HL-60/S4 treated with retinoic acid at 250 ng/mL for 4 days and 3 days (cell line): ENCODE measurements at regions not wholly inside any gene's neighbourhood (a gene's known extent, or its start where the extent isn't known, plus 50 kb on each side); places are given as distances from the start of the nearest gene placed in this dataset.
"Not testable (repeated sequence)": the region's sequence is repeated elsewhere in the genome, so short reads cannot be mapped to it uniquely, and the experiment has no call there.

Experiments used
- in situ Hi-C: fragments of 300-500 bp; cut with MboI; formaldehyde crosslinking; loops from 2 replicates; pipeline ENCODE4 v1.7.0; 2022; ENCODE audit warnings: low sequenced_read_pairs

DNA sequence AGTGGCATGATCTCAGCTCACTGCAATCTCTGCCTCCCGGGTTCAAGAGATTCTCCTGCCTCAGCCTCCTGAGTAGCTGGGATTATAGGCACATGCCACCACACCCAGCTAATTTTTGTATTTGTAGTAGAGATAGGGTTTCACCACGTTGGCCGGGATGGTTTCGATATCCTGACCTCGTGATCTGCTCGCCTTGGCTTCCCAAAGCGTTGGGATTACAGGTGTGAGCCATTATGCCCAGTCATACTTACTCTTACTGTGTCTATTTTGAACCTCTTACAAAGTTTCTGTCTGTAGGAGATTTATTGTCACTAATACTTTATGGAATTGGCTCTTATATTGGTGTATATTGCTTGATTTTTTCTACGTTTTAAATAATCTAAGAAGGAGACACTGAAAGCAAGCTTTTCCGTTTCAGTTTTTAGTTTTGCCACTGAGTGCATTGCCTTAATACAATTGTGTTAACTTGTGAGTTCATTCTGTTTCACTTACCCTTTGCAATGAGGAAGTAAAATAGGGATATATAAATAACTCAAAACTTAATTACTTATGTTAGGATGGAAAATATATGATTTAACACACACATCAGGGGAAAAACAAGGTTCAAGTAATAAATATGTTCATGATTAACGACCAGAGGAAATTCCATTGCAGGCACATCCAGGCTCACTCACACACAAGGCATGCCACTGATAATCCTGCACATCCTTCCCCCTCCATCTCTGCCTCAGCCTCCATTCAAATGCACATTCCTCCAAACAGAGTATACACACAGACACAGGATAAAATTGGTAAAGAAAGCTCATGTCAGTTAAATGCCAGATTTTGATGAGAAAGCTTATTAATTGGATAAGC lies 279.3 kb upstream of the RASGRP1 start:
- in situ Hi-C loops = no loop called here

DNA sequence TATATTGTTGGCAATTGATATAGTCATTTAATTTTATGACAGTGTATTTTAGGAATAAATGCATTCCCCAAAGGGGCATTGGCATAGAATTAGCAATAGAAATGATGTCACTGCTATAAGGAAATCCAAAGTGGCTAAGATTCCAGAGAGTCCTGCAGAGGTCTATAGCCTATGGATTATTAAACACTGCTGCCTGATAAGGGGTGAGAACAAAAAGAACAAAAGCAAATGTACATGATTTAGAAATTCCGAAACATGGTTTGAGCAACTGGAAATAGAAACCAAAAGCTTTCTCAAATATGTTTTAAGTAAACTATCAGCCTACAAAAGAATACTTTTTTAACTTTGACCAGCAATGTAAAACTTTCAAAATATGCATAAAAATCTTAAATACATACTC lies 280.1 kb upstream of the RASGRP1 start:
- in situ Hi-C loops = no loop called here

DNA sequence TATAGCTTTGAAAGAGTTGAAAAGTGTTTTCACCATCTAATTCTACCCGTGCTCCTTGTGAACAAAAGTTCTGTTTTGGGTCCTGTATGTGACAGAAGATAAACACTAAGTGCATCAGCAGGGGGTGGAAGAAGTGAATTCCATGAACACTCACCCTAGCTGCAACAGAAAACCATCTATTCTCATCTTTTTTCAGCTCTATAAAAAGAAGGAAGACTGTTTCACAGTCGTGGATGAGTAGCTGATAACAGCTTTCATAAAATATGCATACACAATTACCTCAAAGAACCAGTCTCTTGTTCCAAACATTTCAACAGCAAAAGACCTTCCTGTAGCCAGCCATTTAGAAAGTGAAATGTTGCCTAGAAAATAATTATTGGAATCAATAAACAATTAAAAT lies 281.7 kb upstream of the RASGRP1 start:
- in situ Hi-C loops = no loop called here

DNA sequence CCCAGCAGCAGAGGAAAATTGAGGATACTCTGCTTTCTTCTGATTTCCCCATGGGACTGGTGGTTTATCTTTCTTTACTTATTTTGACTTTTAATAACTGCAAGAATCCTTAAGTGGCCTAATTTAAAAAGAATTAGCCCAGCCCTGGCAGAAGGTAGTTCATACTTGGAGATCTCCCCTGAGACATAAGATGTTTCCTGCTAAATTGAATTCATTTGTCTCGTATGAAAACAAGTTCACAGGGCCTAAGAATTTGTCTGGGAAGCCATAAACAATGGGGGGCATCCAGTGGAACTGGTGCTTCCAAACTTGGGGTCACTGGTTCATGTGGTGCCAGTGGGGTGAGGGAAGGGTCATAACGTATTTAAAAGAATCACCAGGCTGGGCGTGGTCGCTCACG lies 283.1 kb upstream of the RASGRP1 start:
- in situ Hi-C loops = no loop called here

DNA sequence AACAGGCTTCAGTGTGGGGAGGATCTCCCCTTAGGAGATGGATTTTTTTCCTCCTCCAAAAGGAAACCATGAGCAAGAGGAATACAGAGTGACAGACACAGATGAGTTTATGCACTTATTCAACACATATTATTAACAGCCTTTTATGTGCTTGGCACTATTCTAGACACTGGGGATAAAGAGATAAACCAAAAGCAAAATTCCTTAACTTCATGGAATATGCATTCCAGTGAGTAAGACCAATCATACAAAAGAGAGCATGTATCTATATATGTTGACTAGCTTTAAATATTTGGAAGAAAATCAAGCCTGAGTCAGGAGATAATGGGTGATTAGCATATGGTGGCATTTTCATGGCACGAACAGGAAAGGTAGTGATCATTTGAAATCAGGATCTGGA lies 284.4 kb upstream of the RASGRP1 start:
- in situ Hi-C loops = no loop called here

DNA sequence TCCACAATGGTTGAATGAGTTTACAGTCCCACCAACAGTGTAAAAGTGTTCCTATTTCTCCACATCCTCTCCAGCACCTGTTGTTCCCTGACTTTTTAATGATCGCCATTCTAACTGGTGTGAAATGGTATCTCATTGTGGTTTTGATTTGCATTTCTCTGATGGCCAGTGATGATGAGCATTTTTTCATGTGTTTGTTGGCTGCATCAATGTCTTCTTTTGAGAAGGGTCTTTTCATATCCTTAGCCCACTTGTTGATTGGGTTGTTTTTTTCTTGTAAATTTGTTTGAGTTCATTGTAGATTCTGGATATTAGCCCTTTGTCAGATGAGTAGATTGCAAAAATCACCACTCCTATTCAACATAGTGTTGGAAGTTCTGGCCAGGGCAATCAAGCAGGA lies 287.6 kb upstream of the RASGRP1 start:
- in situ Hi-C loops = not testable (repeated sequence)

DNA sequence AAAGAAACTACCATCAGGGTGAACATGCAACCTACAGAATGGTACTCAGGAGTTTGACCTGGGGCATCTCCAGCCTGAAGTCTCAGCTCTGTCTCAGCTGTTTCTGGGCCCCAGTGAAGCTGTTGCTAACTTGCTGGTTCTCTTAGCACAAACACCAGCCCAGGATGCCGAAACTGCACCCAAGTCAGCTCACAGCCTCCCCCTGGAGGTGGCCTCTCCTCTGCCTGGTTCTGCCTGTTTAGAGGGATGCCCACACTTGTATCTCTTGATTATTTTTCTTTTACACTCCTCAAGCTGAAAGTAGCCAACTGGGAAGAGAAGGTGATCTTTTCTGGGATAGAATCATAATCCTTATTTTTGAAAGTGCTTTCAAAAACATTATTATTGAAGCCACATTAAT lies 289.0 kb upstream of the RASGRP1 start:
- in situ Hi-C loops = no loop called here

DNA sequence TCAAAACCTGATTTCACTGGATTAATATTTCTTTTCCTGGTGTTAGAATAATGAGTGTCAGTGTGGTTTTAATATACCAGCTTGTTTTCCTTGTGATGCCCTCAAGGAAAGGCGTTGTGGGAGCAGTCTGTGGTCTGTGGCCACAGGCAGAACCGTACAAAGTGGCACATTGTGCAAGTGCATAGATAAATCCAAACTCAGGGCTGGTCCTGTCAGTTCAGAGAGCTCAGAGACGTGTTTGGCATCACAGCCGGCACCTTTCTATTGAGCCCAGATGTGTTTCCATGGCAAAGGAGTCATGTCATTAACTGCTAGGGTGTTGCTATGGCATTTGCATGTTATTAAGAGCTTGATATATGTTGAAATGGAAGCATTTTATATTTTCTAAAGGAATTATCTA lies 289.9 kb upstream of the RASGRP1 start:
- in situ Hi-C loops = no loop called here

DNA sequence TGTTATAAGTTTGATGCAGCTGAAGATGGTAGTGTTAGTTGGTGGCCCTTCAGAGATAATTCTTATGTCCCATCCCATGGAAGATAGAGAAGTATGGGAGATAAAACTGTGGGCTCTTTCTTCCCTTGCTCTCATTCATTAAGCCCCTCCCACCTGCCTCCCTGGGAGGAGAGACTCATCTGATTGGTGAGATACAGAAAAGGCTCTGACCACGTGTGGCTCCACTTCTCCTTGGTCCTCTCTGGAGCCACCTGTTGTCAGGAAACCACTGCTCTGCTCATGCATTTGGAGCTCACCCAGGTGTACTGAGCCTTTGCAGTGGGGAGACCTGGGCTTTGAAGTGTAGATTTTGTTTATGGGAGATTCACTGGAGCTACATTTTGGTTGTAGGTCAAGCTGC lies 293.2 kb upstream of the RASGRP1 start:
- in situ Hi-C loops = no loop called here

DNA sequence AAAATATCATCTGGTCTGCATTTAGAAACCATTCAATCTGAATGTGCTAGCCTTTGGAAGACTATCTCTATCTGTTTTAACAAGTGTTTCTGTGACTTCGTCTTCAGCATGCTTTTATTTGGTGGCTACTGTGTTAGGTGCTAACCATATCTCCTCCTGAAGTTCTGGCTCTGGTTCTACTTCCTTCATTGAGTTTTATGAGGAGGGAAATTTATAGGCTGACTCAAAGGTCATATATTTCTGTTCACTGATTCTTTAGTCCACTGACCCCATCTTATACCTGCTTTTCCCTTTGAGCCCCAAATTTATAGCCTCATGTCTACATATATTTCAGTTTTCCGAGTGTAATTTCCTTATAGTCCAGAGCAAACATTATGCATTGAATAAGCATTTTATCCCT lies 295.0 kb upstream of the RASGRP1 start:
- in situ Hi-C loops = no loop called here

DNA sequence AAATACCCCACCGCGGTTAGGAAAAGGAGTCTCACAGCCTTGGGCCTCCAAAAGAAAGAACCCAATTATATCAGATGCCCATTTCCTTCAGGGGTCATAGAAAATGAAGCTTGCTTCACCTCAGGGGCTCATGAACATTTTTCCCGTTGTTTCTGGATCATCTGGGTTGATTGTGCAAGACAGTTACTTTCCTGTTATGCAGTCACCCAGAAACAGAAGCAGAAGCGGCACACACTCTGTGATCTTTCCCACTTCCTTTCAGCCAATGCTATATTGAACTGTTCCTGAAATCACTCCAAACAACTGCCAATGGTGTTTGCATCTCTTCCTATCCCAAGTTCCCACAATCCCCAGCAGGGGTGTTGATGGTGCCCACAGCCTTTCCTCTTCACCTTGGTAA lies 295.6 kb upstream of the RASGRP1 start:
- in situ Hi-C loops = no loop called here

DNA sequence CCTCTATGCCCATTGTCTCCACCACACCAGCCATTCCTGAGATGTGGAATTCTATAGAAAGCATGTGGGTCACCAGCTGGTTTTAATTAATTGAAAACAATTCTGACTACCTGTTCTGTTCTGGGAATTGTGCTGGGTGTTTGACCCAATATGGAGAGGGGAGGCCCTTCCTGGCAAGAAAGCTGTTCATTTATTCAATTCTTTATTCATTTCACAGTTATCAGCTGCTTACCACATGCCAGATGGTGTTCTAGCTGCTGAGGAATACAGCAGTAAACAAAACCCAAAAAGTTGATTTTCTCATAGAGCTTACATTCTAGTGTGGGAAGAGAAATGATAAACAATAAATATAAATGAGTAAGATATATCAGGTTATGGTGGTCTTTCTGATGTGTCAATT lies 296.1 kb upstream of the RASGRP1 start:
- in situ Hi-C loops = no loop called here

DNA sequence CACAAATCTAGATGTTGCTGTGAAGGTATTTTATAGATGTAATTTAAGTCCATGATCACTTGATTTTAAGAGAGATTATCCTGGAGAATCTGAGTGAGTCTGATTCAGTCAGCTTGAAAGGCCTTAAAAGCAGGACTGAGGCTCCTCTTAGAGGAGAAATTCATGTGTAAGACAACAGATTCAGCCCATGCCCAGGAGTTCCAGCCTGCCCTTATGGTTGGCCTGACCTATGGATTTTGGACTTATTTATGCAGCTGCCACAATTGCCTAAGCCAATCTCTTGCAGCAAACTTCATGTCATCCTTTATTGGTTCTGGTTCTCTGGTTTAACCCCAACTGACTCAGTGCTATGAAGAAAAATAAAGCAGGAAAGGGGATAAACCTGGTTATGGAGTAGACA lies 296.5 kb upstream of the RASGRP1 start:
- in situ Hi-C loops = no loop called here

DNA sequence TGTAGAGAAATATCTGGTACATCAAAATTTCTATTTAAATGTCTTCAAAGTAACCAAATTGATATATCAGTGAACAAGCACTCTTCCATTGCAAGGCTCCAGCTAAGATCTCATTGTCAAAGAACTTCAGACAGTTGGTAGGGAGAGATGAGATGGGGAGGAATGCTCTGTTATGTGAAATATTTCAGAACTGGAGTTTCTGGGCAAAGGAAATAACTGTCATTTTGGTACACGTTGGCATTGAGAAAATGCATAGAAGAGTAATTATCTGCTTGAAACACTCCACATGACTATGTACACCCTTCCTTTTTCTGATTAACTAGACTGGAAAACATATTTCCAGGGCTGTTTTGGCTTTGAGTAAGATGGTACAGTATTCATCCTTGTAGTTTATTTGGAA lies 297.5 kb upstream of the RASGRP1 start:
- in situ Hi-C loops = no loop called here

DNA sequence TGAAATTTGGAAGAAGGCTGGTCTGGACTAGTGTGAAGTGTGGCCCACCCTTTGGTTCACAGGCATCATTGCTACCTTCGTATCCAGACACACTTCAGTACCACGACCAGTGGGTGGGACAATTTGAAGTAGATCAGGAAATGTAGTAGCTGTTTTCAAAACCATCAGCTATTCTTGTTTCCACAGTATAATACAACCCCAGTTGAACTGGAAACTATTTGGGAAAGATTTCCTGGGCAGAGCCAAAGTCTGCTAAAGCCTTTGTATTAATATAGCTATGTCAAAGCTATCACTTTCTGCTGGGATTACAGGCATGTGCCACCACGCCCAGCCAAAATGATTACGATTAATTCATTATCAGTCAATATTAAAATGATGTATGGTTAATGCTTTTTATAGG lies 298.8 kb upstream of the RASGRP1 start:
- in situ Hi-C loops = no loop called here

DNA sequence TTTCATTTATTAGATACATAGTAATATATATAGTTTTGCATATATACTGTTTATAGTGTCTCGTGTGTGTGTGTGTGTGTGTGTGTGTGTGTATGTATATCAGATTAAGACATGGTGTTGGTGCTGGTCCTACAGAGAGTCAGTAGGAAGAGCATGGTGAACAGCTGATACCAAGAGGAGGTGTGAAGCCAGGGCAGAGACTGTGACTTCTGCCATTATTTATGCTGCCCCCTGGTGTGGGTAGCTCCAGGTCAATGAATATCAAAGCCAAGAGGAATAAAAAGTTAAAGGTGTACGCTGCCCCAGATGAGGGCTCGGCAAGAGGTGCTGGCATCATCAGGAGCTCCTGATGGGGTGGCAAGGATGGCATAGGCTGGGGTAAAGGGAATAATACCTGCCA lies 299.5 kb upstream of the RASGRP1 start:
- in situ Hi-C loops = no loop called here

DNA sequence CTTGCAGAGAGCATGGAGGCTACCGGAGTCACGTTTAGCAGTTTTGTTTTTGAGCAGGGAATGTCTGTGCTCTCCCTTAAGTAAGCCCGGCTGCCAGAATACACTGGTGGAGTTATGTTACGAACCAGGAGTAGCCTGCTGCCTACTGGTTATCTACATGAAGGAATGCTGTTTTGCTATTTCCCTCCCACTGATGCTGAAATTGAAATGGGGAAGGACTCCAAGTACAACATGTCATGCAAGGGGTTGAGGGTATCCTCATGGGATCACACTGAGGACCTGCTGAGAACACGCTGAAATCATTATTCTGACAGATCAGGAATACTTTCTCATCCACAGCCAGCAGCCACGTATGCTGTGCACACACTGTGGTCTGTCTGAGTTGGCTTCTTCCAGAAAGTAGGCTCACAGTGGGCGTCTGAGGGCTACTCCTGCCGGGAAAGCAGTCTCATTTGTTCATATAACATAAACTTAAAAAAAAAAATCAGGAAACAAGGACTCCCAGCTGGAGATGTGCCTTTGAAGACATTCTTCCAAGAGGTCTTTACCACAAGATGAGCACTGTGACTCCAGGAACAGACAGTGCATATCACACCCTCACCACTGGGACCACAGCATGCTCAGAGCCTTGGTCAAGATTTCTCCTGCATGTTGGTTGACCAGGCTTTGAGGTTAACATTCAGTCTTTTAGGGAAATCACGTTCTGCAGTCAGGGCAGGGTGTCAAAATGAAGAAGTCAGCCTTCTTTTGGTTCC lies 300.4 kb upstream of the RASGRP1 start:
- in situ Hi-C loops = no loop called here

DNA sequence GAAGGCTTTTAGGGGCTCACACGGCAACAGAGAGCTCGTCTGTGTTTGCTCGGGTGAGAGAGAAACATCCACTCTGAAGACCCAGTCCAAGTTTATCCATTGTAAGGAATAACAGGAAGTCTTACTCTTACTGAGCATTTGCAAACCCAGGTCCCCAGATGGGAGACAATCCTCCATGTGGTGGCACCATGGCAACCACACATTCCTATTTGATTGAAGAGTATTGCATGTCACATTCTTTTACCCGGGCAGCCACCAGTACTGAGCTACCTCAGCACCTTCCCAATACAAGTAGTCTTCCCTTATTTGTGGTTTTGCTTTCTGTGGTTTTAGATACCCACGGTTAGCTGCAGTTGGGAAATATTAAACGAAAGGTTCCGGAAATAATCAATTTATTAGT lies 302.9 kb upstream of the RASGRP1 start:
- in situ Hi-C loops = no loop called here

DNA sequence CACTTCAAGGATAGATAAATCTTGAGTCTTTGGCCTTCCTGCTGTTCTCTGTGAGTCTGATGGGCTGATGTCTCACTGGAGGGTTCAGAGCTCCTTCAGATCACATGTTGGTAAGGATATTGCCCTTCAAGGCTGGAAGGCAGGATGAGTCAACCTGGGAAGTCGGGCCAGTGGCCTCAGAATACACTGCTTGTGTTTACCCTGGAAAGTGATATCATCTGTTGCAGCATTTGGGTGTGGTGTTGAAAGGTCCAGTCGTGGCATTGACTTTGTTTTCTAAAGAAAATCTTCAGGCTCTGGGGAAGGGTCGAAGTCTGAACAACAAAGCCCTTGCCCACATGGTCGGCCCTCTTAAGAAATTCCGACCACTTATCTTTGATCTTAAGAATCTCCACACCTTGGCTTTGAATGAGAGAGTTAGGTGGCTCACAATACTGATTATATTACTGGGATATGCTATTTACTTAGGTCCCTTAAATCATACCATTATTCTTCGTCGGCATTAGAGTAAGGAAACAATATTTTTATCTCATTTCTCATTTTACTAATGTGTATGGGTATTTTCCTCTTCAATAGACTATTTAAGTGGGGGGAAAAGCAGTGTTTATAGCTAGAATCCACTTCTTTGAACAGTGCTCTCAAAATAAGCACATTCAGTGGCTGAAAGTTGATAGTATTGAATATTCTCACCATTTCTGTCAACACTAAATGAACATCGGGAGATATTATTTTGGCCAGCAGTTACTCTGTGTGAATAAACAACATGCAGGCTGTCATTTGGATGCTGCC lies 303.9 kb upstream of the RASGRP1 start:
- in situ Hi-C loops = no loop called here

DNA sequence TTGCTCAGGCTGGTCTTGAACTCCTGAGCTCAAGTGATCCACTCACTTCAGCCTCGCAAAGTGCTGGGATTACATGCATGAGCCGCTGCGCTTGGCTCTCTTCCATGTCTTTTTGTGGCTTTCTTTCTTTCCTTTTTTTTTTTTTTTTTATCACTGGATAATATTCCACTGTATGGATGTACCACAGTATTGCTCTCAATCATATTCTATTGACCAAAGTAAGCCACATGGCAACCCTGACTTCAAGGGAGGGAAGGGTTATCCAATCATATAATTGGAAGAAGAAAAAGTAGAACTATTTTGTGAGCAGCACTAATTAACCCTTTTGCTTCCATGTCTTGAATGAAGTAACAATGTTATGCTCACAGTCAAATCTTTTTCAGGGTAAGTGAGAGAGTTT lies 307.0 kb upstream of the RASGRP1 start:
- in situ Hi-C loops = no loop called here

DNA sequence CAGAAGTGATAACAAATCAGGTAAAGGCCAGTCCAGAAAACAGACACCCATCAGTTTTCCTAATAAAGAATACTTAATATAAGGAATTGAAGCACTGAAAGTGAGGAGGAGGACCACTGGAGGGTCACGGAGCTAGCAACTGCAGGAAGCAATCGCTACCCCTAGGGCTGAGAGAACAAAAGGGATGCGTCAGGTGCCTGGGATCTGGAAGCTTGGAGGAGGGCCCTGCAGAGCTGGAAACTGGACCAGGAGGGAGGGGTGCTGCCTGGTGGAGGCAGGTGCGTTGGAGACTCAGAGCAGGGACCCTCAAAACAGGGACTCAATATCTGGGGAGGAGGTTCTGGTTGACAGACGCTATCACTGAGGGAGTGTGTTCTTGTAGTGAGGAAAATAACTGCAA lies 308.1 kb upstream of the RASGRP1 start:
- in situ Hi-C loops = no loop called here

DNA sequence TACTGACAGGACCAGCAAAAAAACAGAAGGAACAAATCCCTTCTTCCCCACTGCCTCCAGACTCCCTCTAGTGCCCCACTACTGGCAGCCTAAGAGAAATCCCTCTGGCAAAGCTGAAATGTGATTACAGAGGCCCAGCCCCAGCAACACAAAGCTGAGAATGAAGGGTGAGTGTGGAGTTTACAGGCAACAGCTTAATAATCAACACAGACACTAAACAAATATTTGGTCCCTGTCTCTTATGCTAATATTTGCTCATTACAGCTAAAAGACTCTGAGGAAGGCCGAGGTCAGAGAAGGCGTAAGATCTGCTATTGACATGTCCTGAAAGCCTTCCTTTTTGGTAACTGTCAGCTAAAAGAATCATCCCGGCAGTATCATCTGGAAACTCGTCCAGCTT lies 308.5 kb upstream of the RASGRP1 start:
- in situ Hi-C loops = no loop called here
